Erythroblast (primary cell): ENCODE measurements at regions not wholly inside any gene's neighbourhood (a gene's known extent, or its start where the extent isn't known, plus 50 kb on each side); places are given as distances from the start of the nearest gene placed in this dataset.

Experiments used
- GATA1 ChIP-seq: IDR thresholded peaks from 2 replicates; pipeline ENCODE4 v1.6.1; 2011; ENCODE audit warnings: low read depth, mild to moderate bottlenecking, control low read depth, low read length, moderate library complexity
- POLR2A ChIP-seq: IDR thresholded peaks from 2 replicates; pipeline ENCODE4 v1.6.1; 2011; ENCODE audit warnings: mild to moderate bottlenecking, low read length

GRCh38 chr12:90401185-90401584 is 553.8 kb downstream of the CCER1 start:
- TF ChIP-seq GATA1 (no peak), POLR2A (no peak)
